GM12873 (cell line): ENCODE measurements at regions not wholly inside any gene's neighbourhood (a gene's known extent, or its start where the extent isn't known, plus 50 kb on each side); places are given as distances from the start of the nearest gene placed in this dataset.

Source experiments
- CTCF ChIP-seq: IDR thresholded peaks from 2 replicates; pipeline ENCODE4 v1.5.1; 2012; ENCODE audit warnings: low read depth, mild to moderate bottlenecking, moderate library complexity, low read length, control low read depth; ENCODE audit not compliant: insufficient read depth; ENCODE audit errors: missing control alignments

- TF ChIP-seq CTCF: peak; percentile 88
Observed at GRCh38 chr1:102174259-102174863, 177.6 kb upstream of the OLFM3 start.

- TF ChIP-seq CTCF: no peak
Observed at GRCh38 chr1:102172200-102172599, 175.5 kb upstream of the OLFM3 start.

- TF ChIP-seq CTCF: no peak
Observed at GRCh38 chr1:102163799-102164198, 167.1 kb upstream of the OLFM3 start.

GRCh38 chr1:102151242-102151641 is 154.5 kb upstream of the OLFM3 start:
- TF ChIP-seq CTCF: no peak

- no peak for TF ChIP-seq CTCF
Observed at GRCh38 chr1:102120910-102121309, 124.2 kb upstream of the OLFM3 start.

GRCh38 chr1:102118150-102118549 is 121.4 kb upstream of the OLFM3 start:
- no peak for TF ChIP-seq CTCF

GRCh38 chr1:102110586-102110985 is 113.9 kb upstream of the OLFM3 start:
- no peak for TF ChIP-seq CTCF
